ENCODE measurements at regions not wholly inside any gene's neighbourhood (a gene's known extent, or its start where the extent isn't known, plus 50 kb on each side); places are given as distances from the start of the nearest gene placed in this dataset.
A peak's percentile ranks its signal among the peaks of the same experiment; 100 is the strongest.
"Not testable (repeated sequence)": the region's sequence is repeated elsewhere in the genome, so short reads cannot be mapped to it uniquely, and the experiment has no call there.

- DNase-seq (ENCODE audit: low read depth), result no peak
These were observed 162.9 kb upstream of the KYNU start for GRCh38 chr2:142714600-142714999.

GRCh38 chr2:142710336-142710735, 167.1 kb upstream of the KYNU start:
- no peak for DNase-seq (ENCODE audit: low read depth)

GRCh38 chr2:142707318-142707717, 170.1 kb upstream of the KYNU start:
- no peak for DNase-seq (ENCODE audit: low read depth)

- not testable (repeated sequence) for DNase-seq (ENCODE audit: low read depth)
These were observed 175.1 kb upstream of the KYNU start for GRCh38 chr2:142702397-142702796.

- not testable (repeated sequence) for DNase-seq (ENCODE audit: low read depth)
These were observed 181.9 kb upstream of the KYNU start for GRCh38 chr2:142695350-142696257.

- no peak for DNase-seq (ENCODE audit: low read depth)
These were observed 183.2 kb upstream of the KYNU start for GRCh38 chr2:142694282-142694681.

- no peak for DNase-seq (ENCODE audit: low read depth)
These were observed 184.1 kb upstream of the KYNU start for GRCh38 chr2:142693171-142693950.

- DNase-seq (ENCODE audit: low read depth), result no peak
These were observed 188.4 kb upstream of the KYNU start for GRCh38 chr2:142688856-142689605.

GRCh38 chr2:142687509-142687908, 190.0 kb upstream of the KYNU start:
- DNase-seq (ENCODE audit: low read depth), result no peak

GRCh38 chr2:142687075-142687474, 190.4 kb upstream of the KYNU start:
- no peak for DNase-seq (ENCODE audit: low read depth)

GRCh38 chr2:142684667-142685066, 192.8 kb upstream of the KYNU start:
- no peak for DNase-seq (ENCODE audit: low read depth)

GRCh38 chr2:142682528-142682927, 194.9 kb upstream of the KYNU start:
- DNase-seq (ENCODE audit: low read depth), result peak; percentile 54

GRCh38 chr2:142681952-142682351, 195.5 kb upstream of the KYNU start:
- DNase-seq (ENCODE audit: low read depth), result no peak

GRCh38 chr2:142678164-142678563, 199.3 kb upstream of the KYNU start:
- no peak for DNase-seq (ENCODE audit: low read depth)

- DNase-seq (ENCODE audit: low read depth), result peak; percentile 50
These were observed 202.1 kb upstream of the KYNU start for GRCh38 chr2:142675398-142675797.

- DNase-seq (ENCODE audit: low read depth), result no peak
These were observed 203.6 kb upstream of the KYNU start for GRCh38 chr2:142673836-142674235.

- DNase-seq (ENCODE audit: low read depth), result no peak
These were observed 204.8 kb upstream of the KYNU start for GRCh38 chr2:142672698-142673097.

- no peak for DNase-seq (ENCODE audit: low read depth)
These were observed 207.1 kb upstream of the KYNU start for GRCh38 chr2:142670362-142670761.

- no peak for DNase-seq (ENCODE audit: low read depth)
These were observed 209.0 kb upstream of the KYNU start for GRCh38 chr2:142668420-142668819.

- DNase-seq (ENCODE audit: low read depth), result no peak
These were observed 212.2 kb upstream of the KYNU start for GRCh38 chr2:142665241-142665640.

GRCh38 chr2:142650601-142651000, 226.9 kb upstream of the KYNU start:
- DNase-seq (ENCODE audit: low read depth), result no peak

GRCh38 chr2:142649581-142649980, 227.9 kb upstream of the KYNU start:
- DNase-seq (ENCODE audit: low read depth), result no peak

Measured in iris pigment epithelial cell (primary cell).